Spleen (tissue), 7 donors: ENCODE measurements at regions not wholly inside any gene's neighbourhood (a gene's known extent, or its start where the extent isn't known, plus 50 kb on each side); places are given as distances from the start of the nearest gene placed in this dataset.

ENCODE experiments used
- CTCF ChIP-seq, 11 experiments: fragments of 200-600 bp in 7 of 11; fragments of 450-650 bp in 4 of 11; sonication (generic) in 4 of 11; IDR thresholded peaks in 8 of 11; conservative IDR thresholded peaks in 3 of 11; 1 replicate in 7 of 11; 2 replicates in 4 of 11; pipeline versions ENCODE4 v1.4.0 to v1.8.0; 2016 to 2021; ENCODE audit warnings: antibody characterized with exemption in 11 of 11, inconsistent platforms in 4 of 11, mild to moderate bottlenecking in 1 of 11
- POLR2A ChIP-seq, 3 donors: fragments of 450-650 bp; IDR thresholded peaks; one replicate each; pipeline ENCODE4 v1.5.1; 2017; ENCODE audit warnings: antibody characterized with exemption in 3 of 3, mild to moderate bottlenecking in 1 of 3
- POLR2AphosphoS5 ChIP-seq, 3 donors: sonication (generic); formaldehyde crosslinking; IDR thresholded peaks; one replicate each; pipeline ENCODE4 v1.5.1; 2017; ENCODE audit warnings: antibody characterized with exemption in 3 of 3
- donor health status: DM: no; HTN: no; CAD: no; lungs with moderate emphysema.
- donor health status: DM: no; HTN: no; CAD: no.
- donor health status: DM: no; HTN: no; CAD: no.

- TF ChIP-seq CTCF (IDR thresholded peaks at IDR 0.05 in 8 of 11, conservative IDR thresholded peaks at IDR 0.05 in 3 of 11) (no peak), POLR2A (IDR thresholded peaks at IDR 0.05) (no peak), POLR2AphosphoS5 (IDR thresholded peaks at IDR 0.05) (no peak)
Observed at GRCh38 chr19:23054456-23054855, 51.5 kb upstream of the ZNF728 start.
